CD14-positive monocyte (primary cell): ENCODE measurements at regions not wholly inside any gene's neighbourhood (a gene's known extent, or its start where the extent isn't known, plus 50 kb on each side); places are given as distances from the start of the nearest gene placed in this dataset.

ENCODE experiments used
- DNase-seq, 3 donors: peaks; one replicate each; pipeline ENCODE4 v3.0.0-alpha.2; 2011 to 2022
- H2AFZ ChIP-seq: 2 replicates; pipeline ENCODE4 v1.6.0; 2012; ENCODE audit warnings: mild to moderate bottlenecking, low read depth, low read length, inconsistent platforms; ENCODE audit not compliant: insufficient read depth, poor library complexity, severe bottlenecking
- H3K27ac ChIP-seq, 2 donors: 1 replicate in 1 of 2; 2 replicates in 1 of 2; pipeline ENCODE4 v1.5.1; 2012 to 2013; ENCODE audit warnings: low read length in 2 of 2, control low read depth in 1 of 2, inconsistent platforms in 1 of 2, low read depth in 1 of 2, mild to moderate bottlenecking in 1 of 2
- H3K27me3 ChIP-seq, 2 donors: one replicate each; pipeline versions ENCODE4 v1.6.0 to v1.6.1; 2011 to 2013; ENCODE audit warnings: low read length in 2 of 2; ENCODE audit not compliant: control insufficient read depth in 2 of 2, insufficient read depth in 2 of 2
- H3K36me3 ChIP-seq, 2 donors: replicated peaks in 1 of 2; 1 replicate in 1 of 2; 2 replicates in 1 of 2; pipeline versions ENCODE4 v1.5.1 to v1.6.1; 2012 to 2013; ENCODE audit warnings: low read length in 2 of 2, control low read depth in 1 of 2, inconsistent platforms in 1 of 2, mild to moderate bottlenecking in 1 of 2; ENCODE audit not compliant: insufficient read depth in 2 of 2, control insufficient read depth in 1 of 2
- H3K4me1 ChIP-seq, 2 donors: 1 replicate in 1 of 2; 2 replicates in 1 of 2; pipeline versions ENCODE4 v1.5.1 to v1.6.1; 2012 to 2013; ENCODE audit warnings: low read length in 2 of 2, control low read depth in 1 of 2, inconsistent platforms in 1 of 2, mild to moderate bottlenecking in 1 of 2, moderate library complexity in 1 of 2; ENCODE audit not compliant: insufficient read depth in 2 of 2, control insufficient read depth in 1 of 2
- H3K4me2 ChIP-seq: replicated peaks from 2 replicates; pipeline ENCODE3; 2012; ENCODE audit warnings: low read length, moderate library complexity, mild to moderate bottlenecking; ENCODE audit not compliant: poor library complexity, severe bottlenecking; ENCODE audit errors: extremely low read depth
- H3K4me3 ChIP-seq, 3 experiments: fragments of 200-600 bp in 1 of 3; sonication (generic) in 1 of 3; replicated peaks in 1 of 3; 1 replicate in 2 of 3; 2 replicates in 1 of 3; pipeline ENCODE4 v1.5.1; 2011 to 2013; ENCODE audit warnings: low read length in 3 of 3, mild to moderate bottlenecking in 3 of 3, control low read depth in 2 of 3, low read depth in 2 of 3, inconsistent platforms in 1 of 3, moderate library complexity in 1 of 3
- H3K79me2 ChIP-seq: 2 replicates; pipeline ENCODE4 v1.6.0; 2012; ENCODE audit warnings: mild to moderate bottlenecking, control low read depth, inconsistent platforms, low read length, moderate library complexity; ENCODE audit not compliant: insufficient read depth
- H3K9ac ChIP-seq: 2 replicates; pipeline ENCODE4 v1.6.0; 2017; ENCODE audit warnings: low read length, mild to moderate bottlenecking; ENCODE audit not compliant: insufficient read depth, poor library complexity, severe bottlenecking
- H3K9me3 ChIP-seq, 2 donors: replicated peaks in 1 of 2; 1 replicate in 1 of 2; 2 replicates in 1 of 2; pipeline versions ENCODE4 v1.5.1 to v1.6.1; 2012 to 2013; ENCODE audit warnings: low read length in 2 of 2, control low read depth in 1 of 2; ENCODE audit not compliant: control insufficient read depth in 1 of 2, insufficient read depth in 1 of 2
- H4K20me1 ChIP-seq: 2 replicates; pipeline ENCODE4 v1.6.0; 2012; ENCODE audit warnings: mild to moderate bottlenecking, low read length, control low read depth, moderate library complexity; ENCODE audit not compliant: insufficient read depth
- H3K27ac Mint-ChIP-seq, 7 donors: one replicate each; pipeline ENCODE4 v1.8.0; 2020; ENCODE audit warnings: mild to moderate bottlenecking in 7 of 7, mixed read lengths in 7 of 7, moderate library complexity in 6 of 7, inconsistent platforms in 2 of 7
- H3K27me3 Mint-ChIP-seq, 3 donors: one replicate each; pipeline ENCODE4 v1.8.0; 2021 to 2022; ENCODE audit warnings: low read depth in 3 of 3, mild to moderate bottlenecking in 3 of 3, mixed read lengths in 3 of 3, moderate library complexity in 3 of 3, inconsistent platforms in 1 of 3
- H3K36me3 Mint-ChIP-seq, 2 donors: one replicate each; pipeline ENCODE4 v1.8.0; 2020; ENCODE audit warnings: mixed read lengths in 2 of 2, inconsistent platforms in 1 of 2, mild to moderate bottlenecking in 1 of 2
- H3K4me1 Mint-ChIP-seq: one replicate; pipeline ENCODE4 v1.8.0; 2020; ENCODE audit warnings: mild to moderate bottlenecking, mixed read lengths
- H3K4me3 Mint-ChIP-seq, 2 donors: one replicate each; pipeline ENCODE4 v1.8.0; 2020; ENCODE audit warnings: mild to moderate bottlenecking in 2 of 2, mixed read lengths in 2 of 2, moderate library complexity in 1 of 2
- H3K9me3 Mint-ChIP-seq, 7 donors: one replicate each; pipeline ENCODE4 v1.8.0; 2020 to 2022; ENCODE audit warnings: mixed read lengths in 7 of 7, mild to moderate bottlenecking in 6 of 7, moderate library complexity in 6 of 7, inconsistent platforms in 2 of 7
- WGBS: methylation state at CpG from one replicate; pipeline ENCODE4 v1.1.5; 2013; ENCODE audit warnings: missing lambda C conversion rate; ENCODE audit not compliant: insufficient coverage; 5-methylcytosine and 5-hydroxymethylcytosine counted together
- intact Hi-C, 2 donors: fragments of 100-400 bp; cut with micrococcal nuclease; formaldehyde crosslinking; loops; one replicate each; pipeline versions ENCODE4 v1.15.0 to v1.15.1; 2023
- TF ChIP-seq, protein P1 (sequence below): fragments of 200-600 bp; IDR thresholded peaks from one replicate; pipeline ENCODE4 v1.8.0; 2022; ENCODE audit warnings: antibody characterized with exemption, mild to moderate bottlenecking

DNA sequence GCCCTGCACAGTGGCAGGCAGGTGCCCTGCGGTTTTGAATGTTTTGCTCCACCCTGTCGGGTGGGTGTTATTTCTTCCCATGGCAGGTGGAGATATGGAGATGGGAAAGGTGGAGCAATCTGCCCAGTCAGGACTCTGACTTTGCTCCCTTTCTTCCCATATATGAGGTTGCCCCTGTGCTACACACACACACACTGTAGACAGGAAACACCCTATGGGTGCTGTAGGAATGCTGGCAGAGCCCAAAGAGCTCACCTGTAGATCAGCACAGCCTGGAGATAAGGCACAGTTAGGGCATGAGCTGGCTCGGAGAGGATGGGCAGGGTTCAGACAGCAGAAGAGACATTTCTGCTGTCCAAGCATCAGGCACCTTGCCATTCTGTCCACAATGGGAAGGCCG is 246.0 kb upstream of the AJAP1 start:
- H3K27me3 Mint-ChIP-seq: peaks cover 0 to under 1% (median 0%) of the 10 kb centered on the region in 3 donors
- WGBS: 67% methylated on average over 2 of the region's 4 CpGs

DNA sequence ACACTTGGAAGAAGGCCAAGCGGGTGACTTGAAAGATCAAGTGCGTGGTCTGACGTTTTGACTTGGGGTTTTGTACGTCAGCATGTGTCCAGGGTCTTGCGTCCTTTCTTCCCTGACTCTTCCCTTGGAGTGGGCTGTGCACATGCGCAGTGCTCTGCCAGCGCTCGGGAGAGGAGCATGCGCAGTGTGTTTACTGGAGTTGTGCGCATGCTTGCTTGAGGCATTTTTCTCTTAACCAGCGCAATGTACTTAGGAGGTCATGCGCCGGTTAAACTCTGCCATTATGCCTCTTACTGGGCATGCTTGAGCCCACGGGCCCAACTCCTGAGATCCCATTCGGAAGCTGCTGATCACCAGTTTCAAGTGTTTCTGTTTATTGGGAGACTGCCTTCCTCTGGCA is 242.5 kb upstream of the AJAP1 start:
- Histone ChIP-seq H3K9me3 (peaks cover 0 to 14% of the 10 kb centered on the region in 2 donors), H4K20me1 (no peaks in the 10 kb centered on the region)
- 91% methylated on average over 14 of the region's 15 CpGs for WGBS

More for the DNA sequence above, 246.0 kb upstream of the AJAP1 start:
- Histone ChIP-seq H3K27ac (no peak overlapping the region), H3K4me3 (no peak overlapping the region), H2AFZ (no peak overlapping the region), H3K36me3 (no peaks in the 10 kb centered on the region), H3K9ac (no peak overlapping the region), H3K79me2 (no peaks in the 10 kb centered on the region), H4K20me1 (no peaks in the 10 kb centered on the region), H3K4me1 (no peaks in the 10 kb centered on the region), H3K4me2 (no peak overlapping the region), H3K9me3 (peaks cover 0 to 5% of the 10 kb centered on the region in 2 donors), H3K27me3 (no peaks in the 10 kb centered on the region)
- Mint-ChIP-seq H3K4me3 (no peak overlapping the region), H3K27ac (no peak overlapping the region), H3K4me1 (no peaks in the 10 kb centered on the region), H3K36me3 (no peaks in the 10 kb centered on the region), H3K9me3 (peaks cover 0 to 14% (median 3%) of the 10 kb centered on the region in 7 donors)
- TF ChIP-seq, protein P1, sequence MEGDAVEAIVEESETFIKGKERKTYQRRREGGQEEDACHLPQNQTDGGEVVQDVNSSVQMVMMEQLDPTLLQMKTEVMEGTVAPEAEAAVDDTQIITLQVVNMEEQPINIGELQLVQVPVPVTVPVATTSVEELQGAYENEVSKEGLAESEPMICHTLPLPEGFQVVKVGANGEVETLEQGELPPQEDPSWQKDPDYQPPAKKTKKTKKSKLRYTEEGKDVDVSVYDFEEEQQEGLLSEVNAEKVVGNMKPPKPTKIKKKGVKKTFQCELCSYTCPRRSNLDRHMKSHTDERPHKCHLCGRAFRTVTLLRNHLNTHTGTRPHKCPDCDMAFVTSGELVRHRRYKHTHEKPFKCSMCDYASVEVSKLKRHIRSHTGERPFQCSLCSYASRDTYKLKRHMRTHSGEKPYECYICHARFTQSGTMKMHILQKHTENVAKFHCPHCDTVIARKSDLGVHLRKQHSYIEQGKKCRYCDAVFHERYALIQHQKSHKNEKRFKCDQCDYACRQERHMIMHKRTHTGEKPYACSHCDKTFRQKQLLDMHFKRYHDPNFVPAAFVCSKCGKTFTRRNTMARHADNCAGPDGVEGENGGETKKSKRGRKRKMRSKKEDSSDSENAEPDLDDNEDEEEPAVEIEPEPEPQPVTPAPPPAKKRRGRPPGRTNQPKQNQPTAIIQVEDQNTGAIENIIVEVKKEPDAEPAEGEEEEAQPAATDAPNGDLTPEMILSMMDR: no peak
- DNase-seq: no peak
- intact Hi-C loops: no loop called here

More for the DNA sequence above, 242.5 kb upstream of the AJAP1 start:
- TF ChIP-seq, protein P1: no peak
- Histone ChIP-seq H3K9ac (no peak overlapping the region), H3K4me2 (no peak overlapping the region), H3K36me3 (no peaks in the 10 kb centered on the region), H3K4me1 (no peaks in the 10 kb centered on the region), H3K27ac (no peak overlapping the region), H2AFZ (no peak overlapping the region), H3K27me3 (no peaks in the 10 kb centered on the region), H3K79me2 (no peaks in the 10 kb centered on the region), H3K4me3 (no peak overlapping the region)
- Mint-ChIP-seq H3K9me3 (peaks cover 5 to 22% (median 8%) of the 10 kb centered on the region in 7 donors), H3K36me3 (no peaks in the 10 kb centered on the region), H3K4me1 (no peaks in the 10 kb centered on the region), H3K27ac (no peak overlapping the region), H3K4me3 (no peak overlapping the region), H3K27me3 (no peaks in the 10 kb centered on the region)
- no peak for DNase-seq
- intact Hi-C loops: no loop called here
